Panc1 (cell line): ENCODE measurements at regions not wholly inside any gene's neighbourhood (a gene's known extent, or its start where the extent isn't known, plus 50 kb on each side); places are given as distances from the start of the nearest gene placed in this dataset.

Source experiments
- ATAC-seq: fragments of 200-7000 bp; cut with Tn5 transposase; 2 replicates; pipeline ENCODE4 v1.9.1; 2020; ENCODE audit warnings: mild to moderate bottlenecking, moderate library complexity
- BruUV-seq: library from RNA; stranded (reverse); fragments of 400-500 nt; replicated peaks from 2 replicates; lab custom pipeline; 2021; lab: Mats Ljungman, UMichigan
- CTCF ChIA-PET: fragments of 300-600 bp; sonication (Branson Sonifier 250); formaldehyde crosslinking; loops from one replicate; lab custom pipeline; 2022; ENCODE audit warnings: antibody characterized with exemption; lab: Charles Lee
- POLR2A ChIA-PET: fragments of 300-600 bp; sonication (Branson Sonifier 250); formaldehyde crosslinking; loops from one replicate; lab custom pipeline; 2022; ENCODE audit warnings: antibody characterized with exemption; lab: Charles Lee
- DNase-seq: peaks from one replicate; pipeline ENCODE4 v3.0.0-alpha.2; 2010; ENCODE audit warnings: low read depth, low spot score
- H3K27ac ChIP-seq: 2 replicates; pipeline ENCODE4 v1.5.1; 2011; ENCODE audit warnings: mild to moderate bottlenecking, low read length, inconsistent platforms
- H3K27me3 ChIP-seq: fragments of 200-500 bp; sonication (Bioruptor generic); 2 replicates; pipeline ENCODE4 v1.6.0; 2014; ENCODE audit warnings: low read length, inconsistent platforms; ENCODE audit not compliant: control insufficient read depth, insufficient read depth
- H3K36me3 ChIP-seq: fragments of 200-500 bp; sonication (Bioruptor generic); 2 replicates; pipeline ENCODE4 v1.5.1; 2014; ENCODE audit warnings: inconsistent platforms, mild to moderate bottlenecking, low read length, moderate library complexity; ENCODE audit not compliant: control insufficient read depth, insufficient read depth
- H3K4me1 ChIP-seq: 2 replicates; pipeline ENCODE4 v1.5.1; 2011; ENCODE audit warnings: inconsistent platforms, mild to moderate bottlenecking, low read length, moderate library complexity; ENCODE audit not compliant: control insufficient read depth, insufficient read depth
- H3K4me3 ChIP-seq, 2 experiments: 2 replicates each; pipeline ENCODE4 v1.5.1; 2011 to 2012; ENCODE audit warnings: low read depth in 2 of 2, low read length in 2 of 2, mild to moderate bottlenecking in 2 of 2, inconsistent platforms in 1 of 2, moderate library complexity in 1 of 2
- H3K9me3 ChIP-seq: fragments of 200-500 bp; sonication (Bioruptor generic); 2 replicates; pipeline ENCODE4 v1.5.1; 2014; ENCODE audit warnings: low read depth, mild to moderate bottlenecking, inconsistent platforms, low read length, moderate library complexity; ENCODE audit not compliant: control insufficient read depth, insufficient read depth
- POLR2AphosphoS5 ChIP-seq: IDR thresholded peaks from 2 replicates; pipeline ENCODE4 v1.6.1; 2012; ENCODE audit warnings: mild to moderate bottlenecking, low read depth, low read length, moderate library complexity
- SIN3A ChIP-seq: IDR thresholded peaks from 2 replicates; pipeline ENCODE4 v1.6.1; 2012; ENCODE audit warnings: low read depth, mild to moderate bottlenecking, low read length, moderate library complexity, borderline replicate concordance; ENCODE audit not compliant: insufficient read depth
- TCF7L2 ChIP-seq: IDR thresholded peaks from 2 replicates; pipeline ENCODE4 v1.6.1; 2011; ENCODE audit warnings: mild to moderate bottlenecking, low read depth, low read length, inconsistent platforms
- in situ Hi-C: cut with HindIII; loops from 2 replicates; pipeline ENCODE4 v1.10.0; 2016; ENCODE audit warnings: low sequenced_read_pairs, low pct_unique_long_range_greater_than_20kb
- intact Hi-C: fragments of 100-400 bp; cut with micrococcal nuclease; formaldehyde crosslinking; loops from one replicate; pipeline ENCODE4 v1.10.0; 2022; ENCODE audit not compliant: unreplicated experiment
- TF ChIP-seq, protein P1 (sequence below): fragments of 450-650 bp; IDR thresholded peaks from 2 replicates; pipeline ENCODE4 v1.5.1; 2017; ENCODE audit warnings: mild to moderate bottlenecking
- TF ChIP-seq, protein P2 (sequence below), 2 experiments: IDR thresholded peaks; 2 replicates each; pipeline ENCODE4 v1.6.1; 2011 to 2012; ENCODE audit warnings: low read depth in 2 of 2, control low read depth in 1 of 2, low read length in 1 of 2, mild to moderate bottlenecking in 1 of 2, moderate library complexity in 1 of 2; ENCODE audit not compliant: insufficient read depth in 1 of 2

DNA sequence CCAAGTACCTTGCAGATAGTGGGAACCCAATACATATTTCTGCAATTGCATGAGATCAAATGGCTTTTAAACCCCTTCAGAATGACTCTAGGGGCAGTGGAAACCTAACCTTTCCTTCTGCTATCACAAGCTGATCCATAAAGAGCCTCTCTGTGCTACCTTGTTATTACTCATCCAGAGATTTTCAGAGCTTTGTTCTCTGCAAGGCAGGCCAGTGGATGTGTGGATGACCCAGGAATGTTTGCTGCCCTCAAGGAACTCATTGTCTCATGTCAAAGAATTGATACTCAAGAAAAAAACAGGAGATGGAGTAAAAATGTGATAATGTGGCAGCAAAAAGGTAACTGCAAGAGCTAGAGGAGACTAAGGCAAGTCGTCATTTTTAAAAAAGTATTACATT is 164.1 kb downstream of the HMHB1 start:
- TF ChIP-seq SIN3A (no peak), TCF7L2 (no peak), POLR2AphosphoS5 (no peak)
- TF ChIP-seq, protein P1, sequence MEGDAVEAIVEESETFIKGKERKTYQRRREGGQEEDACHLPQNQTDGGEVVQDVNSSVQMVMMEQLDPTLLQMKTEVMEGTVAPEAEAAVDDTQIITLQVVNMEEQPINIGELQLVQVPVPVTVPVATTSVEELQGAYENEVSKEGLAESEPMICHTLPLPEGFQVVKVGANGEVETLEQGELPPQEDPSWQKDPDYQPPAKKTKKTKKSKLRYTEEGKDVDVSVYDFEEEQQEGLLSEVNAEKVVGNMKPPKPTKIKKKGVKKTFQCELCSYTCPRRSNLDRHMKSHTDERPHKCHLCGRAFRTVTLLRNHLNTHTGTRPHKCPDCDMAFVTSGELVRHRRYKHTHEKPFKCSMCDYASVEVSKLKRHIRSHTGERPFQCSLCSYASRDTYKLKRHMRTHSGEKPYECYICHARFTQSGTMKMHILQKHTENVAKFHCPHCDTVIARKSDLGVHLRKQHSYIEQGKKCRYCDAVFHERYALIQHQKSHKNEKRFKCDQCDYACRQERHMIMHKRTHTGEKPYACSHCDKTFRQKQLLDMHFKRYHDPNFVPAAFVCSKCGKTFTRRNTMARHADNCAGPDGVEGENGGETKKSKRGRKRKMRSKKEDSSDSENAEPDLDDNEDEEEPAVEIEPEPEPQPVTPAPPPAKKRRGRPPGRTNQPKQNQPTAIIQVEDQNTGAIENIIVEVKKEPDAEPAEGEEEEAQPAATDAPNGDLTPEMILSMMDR, result no peak
- TF ChIP-seq, protein P2, sequence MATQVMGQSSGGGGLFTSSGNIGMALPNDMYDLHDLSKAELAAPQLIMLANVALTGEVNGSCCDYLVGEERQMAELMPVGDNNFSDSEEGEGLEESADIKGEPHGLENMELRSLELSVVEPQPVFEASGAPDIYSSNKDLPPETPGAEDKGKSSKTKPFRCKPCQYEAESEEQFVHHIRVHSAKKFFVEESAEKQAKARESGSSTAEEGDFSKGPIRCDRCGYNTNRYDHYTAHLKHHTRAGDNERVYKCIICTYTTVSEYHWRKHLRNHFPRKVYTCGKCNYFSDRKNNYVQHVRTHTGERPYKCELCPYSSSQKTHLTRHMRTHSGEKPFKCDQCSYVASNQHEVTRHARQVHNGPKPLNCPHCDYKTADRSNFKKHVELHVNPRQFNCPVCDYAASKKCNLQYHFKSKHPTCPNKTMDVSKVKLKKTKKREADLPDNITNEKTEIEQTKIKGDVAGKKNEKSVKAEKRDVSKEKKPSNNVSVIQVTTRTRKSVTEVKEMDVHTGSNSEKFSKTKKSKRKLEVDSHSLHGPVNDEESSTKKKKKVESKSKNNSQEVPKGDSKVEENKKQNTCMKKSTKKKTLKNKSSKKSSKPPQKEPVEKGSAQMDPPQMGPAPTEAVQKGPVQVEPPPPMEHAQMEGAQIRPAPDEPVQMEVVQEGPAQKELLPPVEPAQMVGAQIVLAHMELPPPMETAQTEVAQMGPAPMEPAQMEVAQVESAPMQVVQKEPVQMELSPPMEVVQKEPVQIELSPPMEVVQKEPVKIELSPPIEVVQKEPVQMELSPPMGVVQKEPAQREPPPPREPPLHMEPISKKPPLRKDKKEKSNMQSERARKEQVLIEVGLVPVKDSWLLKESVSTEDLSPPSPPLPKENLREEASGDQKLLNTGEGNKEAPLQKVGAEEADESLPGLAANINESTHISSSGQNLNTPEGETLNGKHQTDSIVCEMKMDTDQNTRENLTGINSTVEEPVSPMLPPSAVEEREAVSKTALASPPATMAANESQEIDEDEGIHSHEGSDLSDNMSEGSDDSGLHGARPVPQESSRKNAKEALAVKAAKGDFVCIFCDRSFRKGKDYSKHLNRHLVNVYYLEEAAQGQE (IDR thresholded peaks at IDR 0.05; ENCODE audit: insufficient read depth in 1 of 2, low read depth in 2 of 2, low read length in 1 of 2), result no peak
- Histone ChIP-seq H3K27ac (no peak overlapping the region), H3K9me3 (no peaks in the 10 kb centered on the region), H3K36me3 (no peaks in the 10 kb centered on the region), H3K4me1 (no peaks in the 10 kb centered on the region), H3K27me3 (peaks cover 4% of the 10 kb centered on the region; the same call in 1 of the 2 replicates), H3K4me3 (no peak overlapping the region)
- in situ Hi-C loops (no loop called here), intact Hi-C loops (no loop called here)
- no peak for ATAC-seq
- BruUV-seq, result no TSS peak
- ChIA-PET CTCF (no interaction called here), POLR2A (no interaction called here)
- no peak for DNase-seq

DNA sequence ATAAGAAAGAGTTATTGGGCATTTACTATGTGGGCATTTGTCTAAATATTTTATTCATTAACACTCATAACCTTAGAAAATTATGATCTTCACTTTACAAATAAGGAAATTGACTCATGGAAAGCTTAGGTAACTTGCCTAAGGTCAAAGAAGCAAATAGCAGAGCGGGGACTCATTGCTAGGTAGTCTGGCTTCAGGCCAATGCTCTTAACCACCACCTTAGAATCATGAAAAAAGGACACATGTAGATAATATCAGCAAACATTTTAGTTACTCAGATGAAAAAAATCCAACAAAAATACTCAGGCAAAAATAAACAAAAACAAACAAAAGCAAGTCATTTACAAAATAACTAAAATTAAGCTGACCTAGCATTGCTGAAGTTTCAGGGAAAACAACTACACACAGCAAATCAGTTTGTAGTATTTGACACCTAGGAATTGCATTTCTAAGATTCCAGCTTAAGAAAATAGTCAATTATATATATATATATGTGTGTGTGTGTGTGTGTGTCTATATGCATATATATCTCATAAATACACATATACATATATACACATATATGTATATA is 166.0 kb downstream of the HMHB1 start:
- DNase-seq, result peak; percentile 73

DNA sequence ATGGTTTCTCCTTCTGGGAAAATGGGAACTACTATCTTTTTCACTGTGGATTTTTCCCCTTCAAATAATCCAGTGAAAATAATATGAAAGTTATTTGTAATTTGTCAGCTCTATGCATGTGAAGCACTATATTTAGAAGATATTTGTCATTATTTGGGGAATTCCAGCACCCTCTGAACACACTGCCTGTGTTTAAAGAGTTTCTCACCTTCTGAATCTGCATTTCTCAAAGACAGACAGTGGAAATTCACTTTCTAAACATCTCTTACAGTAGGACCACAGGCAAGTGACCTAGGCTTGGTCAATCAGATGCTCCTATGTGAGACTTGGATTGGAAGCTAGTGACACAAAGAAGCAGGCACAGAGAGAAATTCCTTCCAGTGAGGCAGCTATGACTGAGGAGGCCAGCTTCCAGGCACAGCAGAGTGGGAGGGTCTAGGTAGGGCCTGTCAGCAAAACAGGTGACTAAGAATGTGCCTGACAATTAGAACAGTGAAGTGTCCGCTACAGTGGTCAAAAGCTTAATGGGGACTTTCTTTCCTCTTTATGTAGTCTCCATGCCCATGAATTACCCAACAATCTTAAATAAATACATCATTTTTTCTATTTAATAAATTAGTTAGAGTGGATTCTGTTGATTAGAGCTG is 167.2 kb downstream of the HMHB1 start:
- H3K27me3 ChIP-seq, result no peaks in the 10 kb centered on the region
- no peak for ATAC-seq
- ChIA-PET CTCF (interaction anchor here (0.6 kb wide), 1 partner anchor 163 kb away, joined by 3 read pairs; no protein-coding TSS in a partner anchor), POLR2A (no interaction called here)
- H3K27ac ChIP-seq, result no peak overlapping the region
- no peaks in the 10 kb centered on the region for H3K4me1 ChIP-seq
- in situ Hi-C loops (no loop called here), intact Hi-C loops (no loop called here)
- TF ChIP-seq SIN3A, result no peak
- TF ChIP-seq, protein P1, result no peak
- no peak for TF ChIP-seq POLR2AphosphoS5
- TF ChIP-seq, protein P2 (IDR thresholded peaks at IDR 0.05; ENCODE audit: insufficient read depth in 1 of 2, low read depth in 2 of 2, low read length in 1 of 2), result no peak
- no peak for TF ChIP-seq TCF7L2
- H3K36me3 ChIP-seq, result no peaks in the 10 kb centered on the region
- no peak for DNase-seq
- H3K9me3 ChIP-seq, result no peaks in the 10 kb centered on the region
- no peak overlapping the region for H3K4me3 ChIP-seq
- BruUV-seq, result no TSS peak

More for the DNA sequence above, 166.0 kb downstream of the HMHB1 start:
- Histone ChIP-seq H3K9me3 (no peaks in the 10 kb centered on the region), H3K4me3 (no peak overlapping the region), H3K36me3 (no peaks in the 10 kb centered on the region), H3K27me3 (no peaks in the 10 kb centered on the region), H3K27ac (no peak overlapping the region), H3K4me1 (no peaks in the 10 kb centered on the region)
- CTCF ChIA-PET, result no interaction called here
- in situ Hi-C loops (no loop called here), intact Hi-C loops (no loop called here)
- 0 out of 2 replicates have a peak, but pooled peaks have one; percentile 65 for ATAC-seq
- POLR2A ChIA-PET, result no interaction called here
- no TSS peak for BruUV-seq
- TF ChIP-seq POLR2AphosphoS5, result no peak
